Thyroid gland (tissue), 4 donors: ENCODE measurements at regions not wholly inside any gene's neighbourhood (a gene's known extent, or its start where the extent isn't known, plus 50 kb on each side); places are given as distances from the start of the nearest gene placed in this dataset.
A peak's percentile ranks its signal among the peaks of the same experiment; 100 is the strongest.

ENCODE experiments used
- DNase-seq, 2 donors: peaks; one replicate each; pipeline ENCODE4 v3.0.0-alpha.2; 2019
- H3K27ac ChIP-seq, 3 donors: fragments of 200-600 bp; sonication (generic); 1 replicate in 2 of 3; 2 replicates in 1 of 3; pipeline ENCODE4 v1.5.1; 2016 to 2019; ENCODE audit warnings: mild to moderate bottlenecking in 1 of 3, moderate library complexity in 1 of 3
- H3K27me3 ChIP-seq: fragments of 200-600 bp; sonication (generic); one replicate; pipeline ENCODE4 v1.5.1; 2019
- H3K36me3 ChIP-seq, 2 donors: fragments of 200-600 bp; sonication (generic); one replicate each; pipeline ENCODE4 v1.5.1; 2016 to 2019
- H3K4me1 ChIP-seq, 2 donors: fragments of 200-600 bp; sonication (generic); one replicate each; pipeline ENCODE4 v1.5.1; 2017 to 2019
- H3K4me3 ChIP-seq, 3 donors: fragments of 200-600 bp; sonication (generic); replicated peaks in 1 of 3; 1 replicate in 2 of 3; 2 replicates in 1 of 3; pipeline ENCODE4 v1.5.1; 2016; ENCODE audit warnings: mild to moderate bottlenecking in 1 of 3
- H3K9me3 ChIP-seq: fragments of 200-600 bp; sonication (generic); one replicate; pipeline ENCODE4 v1.5.1; 2017
- CTCF ChIP-seq, 6 experiments: fragments of 200-600 bp in 3 of 6; fragments of 450-650 bp in 3 of 6; sonication (generic) in 3 of 6; IDR thresholded peaks; one replicate each; pipeline ENCODE4 v1.5.1; 2016 to 2019; ENCODE audit warnings: antibody characterized with exemption in 6 of 6, mild to moderate bottlenecking in 2 of 6, inconsistent platforms in 1 of 6, moderate library complexity in 1 of 6
- POLR2A ChIP-seq, 2 donors: fragments of 450-650 bp; IDR thresholded peaks; one replicate each; pipeline ENCODE4 v1.6.1; 2017; ENCODE audit warnings: antibody characterized with exemption in 2 of 2, mild to moderate bottlenecking in 2 of 2, moderate library complexity in 1 of 2
- WGBS, 2 donors: methylation state at CpG; one replicate each; pipeline ENCODE4 v1.1.5; 2017; 5-methylcytosine and 5-hydroxymethylcytosine counted together
- intact Hi-C: fragments of 100-400 bp; cut with DNase I; formaldehyde crosslinking; loops from one replicate; pipeline ENCODE4 v1.15.1; 2023

- Histone ChIP-seq H3K4me1 (peaks cover 9 to 16% of the 10 kb centered on the region in 2 donors), H3K4me3 (no peak overlapping the region), H3K27me3 (no peaks in the 10 kb centered on the region), H3K27ac (no peak overlapping the region), H3K36me3 (no peaks in the 10 kb centered on the region), H3K9me3 (no peaks in the 10 kb centered on the region)
- WGBS, 2 donors = 29 to 38% methylated on average over 8 of the region's 8 CpGs
- intact Hi-C loops = no loop called here
- TF ChIP-seq POLR2A (IDR thresholded peaks at IDR 0.05) (no peak), CTCF (IDR thresholded peaks at IDR 0.05) (no peak)
- DNase-seq = peak; percentile 91 to 95
Observed at GRCh38 chr6:21914121-21914973, 320.8 kb downstream of the SOX4 start.

GRCh38 chr6:21915707-21916260 is 322.2 kb downstream of the SOX4 start:
- no peaks in the 10 kb centered on the region for H3K9me3 ChIP-seq
- no peak overlapping the region for H3K4me3 ChIP-seq
- TF ChIP-seq CTCF (IDR thresholded peaks at IDR 0.05) (no peak), POLR2A (IDR thresholded peaks at IDR 0.05) (no peak)
- DNase-seq = peak in 1 of 2 donors; percentile 17
- H3K36me3 ChIP-seq = no peaks in the 10 kb centered on the region
- intact Hi-C loops = no loop called here
- WGBS, 2 donors = 65 to 71% methylated on average over 1 of the region's 1 CpG
- H3K27ac ChIP-seq = no peak overlapping the region
- H3K27me3 ChIP-seq = no peaks in the 10 kb centered on the region
- peaks cover 9 to 16% of the 10 kb centered on the region in 2 donors for H3K4me1 ChIP-seq

GRCh38 chr6:21918041-21918440 is 324.5 kb downstream of the SOX4 start:
- WGBS, 2 donors = 80 to 81% methylated on average over 7 of the region's 7 CpGs
- H3K36me3 ChIP-seq = no peaks in the 10 kb centered on the region
- intact Hi-C loops = no loop called here

GRCh38 chr6:21918666-21919065 is 325.1 kb downstream of the SOX4 start:
- intact Hi-C loops = no loop called here
- H3K4me1 ChIP-seq = peaks cover 0 to 11% of the 10 kb centered on the region in 2 donors
- H3K9me3 ChIP-seq = no peaks in the 10 kb centered on the region
- H3K4me3 ChIP-seq = no peak overlapping the region
- no peak for DNase-seq
- no peak overlapping the region for H3K27ac ChIP-seq
- 84 to 91% methylated on average over 4 of the region's 4 CpGs for whole genome bisulfite sequencing, 2 donors
- no peak for TF ChIP-seq POLR2A (IDR thresholded peaks at IDR 0.05)
- TF ChIP-seq CTCF (IDR thresholded peaks at IDR 0.05) = no peak
- H3K36me3 ChIP-seq = no peaks in the 10 kb centered on the region
- no peaks in the 10 kb centered on the region for H3K27me3 ChIP-seq

More at GRCh38 chr6:21918041-21918440, 324.5 kb downstream of the SOX4 start:
- Histone ChIP-seq H3K4me1 (peaks cover 1 to 13% of the 10 kb centered on the region in 2 donors), H3K4me3 (no peak overlapping the region), H3K27me3 (no peaks in the 10 kb centered on the region), H3K9me3 (no peaks in the 10 kb centered on the region), H3K27ac (no peak overlapping the region)
- TF ChIP-seq POLR2A (IDR thresholded peaks at IDR 0.05) = no peak
- TF ChIP-seq CTCF (IDR thresholded peaks at IDR 0.05) = no peak
- no peak for DNase-seq

GRCh38 chr6:21922086-21922485 is 328.5 kb downstream of the SOX4 start:
- Histone ChIP-seq H3K27me3 (no peaks in the 10 kb centered on the region), H3K27ac (no peak overlapping the region), H3K9me3 (no peaks in the 10 kb centered on the region), H3K4me3 (no peak overlapping the region), H3K4me1 (no peaks in the 10 kb centered on the region), H3K36me3 (no peaks in the 10 kb centered on the region)
- intact Hi-C loops = no loop called here
- WGBS, 2 donors = 62 to 68% methylated on average over 2 of the region's 2 CpGs
- no peak for DNase-seq
- TF ChIP-seq CTCF (IDR thresholded peaks at IDR 0.05) (no peak), POLR2A (IDR thresholded peaks at IDR 0.05) (no peak)
